NCI-H2029 treated with DMSO at 0.1 percent for 48 hours (cell line): ENCODE measurements at regions not wholly inside any gene's neighbourhood (a gene's known extent, or its start where the extent isn't known, plus 50 kb on each side); places are given as distances from the start of the nearest gene placed in this dataset.
"Not testable (repeated sequence)": the region's sequence is repeated elsewhere in the genome, so short reads cannot be mapped to it uniquely, and the experiment has no call there.

Source experiments
- DNase-seq: peaks from one replicate; lab custom pipeline; 2025; lab: John Stamatoyannopoulos, UW

DNA sequence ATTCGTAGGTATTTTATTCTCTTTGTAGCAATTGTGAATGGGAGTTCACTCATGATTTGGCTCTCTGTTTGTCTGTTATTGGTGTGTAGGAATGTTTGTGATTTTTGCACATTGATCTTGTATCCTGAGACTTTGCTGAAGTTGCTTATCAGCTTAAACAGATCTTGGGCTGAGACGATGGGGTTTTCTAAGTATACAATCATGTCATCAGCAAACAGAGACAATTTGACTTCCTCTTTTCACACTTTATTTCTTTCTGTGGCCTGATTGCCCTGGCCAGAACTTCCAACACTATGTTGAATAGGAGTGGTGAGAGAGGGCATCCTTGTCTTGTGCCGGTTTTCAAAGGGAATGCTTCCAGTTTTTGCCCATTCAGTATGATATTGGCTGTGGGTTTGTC lies 252.3 kb upstream of the CTNNB1 start:
- not testable (repeated sequence) for DNase-seq

DNA sequence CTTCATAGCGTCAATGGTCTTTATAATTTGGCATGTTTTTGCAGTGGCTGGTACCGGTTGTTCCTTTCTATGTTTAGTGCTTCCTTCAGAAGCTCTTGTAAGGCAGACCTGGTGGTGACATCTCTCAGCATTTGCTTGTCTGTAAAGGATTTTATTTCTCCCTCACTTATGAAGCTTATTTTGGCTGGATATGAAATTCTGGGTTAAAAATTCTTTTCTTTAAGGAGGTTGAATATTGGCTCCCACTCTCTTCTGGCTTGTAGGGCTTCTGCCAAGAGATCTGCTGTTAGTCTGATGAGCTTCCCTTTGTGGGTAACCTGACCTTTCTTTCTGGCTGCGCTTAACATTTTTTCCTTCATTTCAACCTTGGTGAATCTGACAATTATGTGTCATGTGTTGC lies 250.0 kb upstream of the CTNNB1 start:
- DNase-seq: not testable (repeated sequence)

DNA sequence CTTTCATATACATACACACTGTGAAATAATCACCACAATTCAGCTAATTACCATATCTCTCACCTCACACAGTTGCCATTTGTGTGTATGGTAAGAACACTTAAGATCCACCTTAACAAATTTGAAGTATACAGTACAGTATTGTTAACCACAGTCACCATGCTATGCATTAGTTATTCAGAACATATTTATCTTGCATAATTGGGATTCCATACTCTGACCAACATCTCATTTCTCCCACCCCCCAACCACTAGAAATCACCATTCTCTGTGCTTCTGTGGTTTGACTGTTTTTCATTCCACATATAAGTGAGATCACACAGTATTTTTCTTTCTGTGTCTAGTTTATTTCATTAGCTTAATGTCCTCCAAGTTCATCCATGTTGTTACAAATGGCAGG lies 247.7 kb upstream of the CTNNB1 start:
- no peak for DNase-seq

DNA sequence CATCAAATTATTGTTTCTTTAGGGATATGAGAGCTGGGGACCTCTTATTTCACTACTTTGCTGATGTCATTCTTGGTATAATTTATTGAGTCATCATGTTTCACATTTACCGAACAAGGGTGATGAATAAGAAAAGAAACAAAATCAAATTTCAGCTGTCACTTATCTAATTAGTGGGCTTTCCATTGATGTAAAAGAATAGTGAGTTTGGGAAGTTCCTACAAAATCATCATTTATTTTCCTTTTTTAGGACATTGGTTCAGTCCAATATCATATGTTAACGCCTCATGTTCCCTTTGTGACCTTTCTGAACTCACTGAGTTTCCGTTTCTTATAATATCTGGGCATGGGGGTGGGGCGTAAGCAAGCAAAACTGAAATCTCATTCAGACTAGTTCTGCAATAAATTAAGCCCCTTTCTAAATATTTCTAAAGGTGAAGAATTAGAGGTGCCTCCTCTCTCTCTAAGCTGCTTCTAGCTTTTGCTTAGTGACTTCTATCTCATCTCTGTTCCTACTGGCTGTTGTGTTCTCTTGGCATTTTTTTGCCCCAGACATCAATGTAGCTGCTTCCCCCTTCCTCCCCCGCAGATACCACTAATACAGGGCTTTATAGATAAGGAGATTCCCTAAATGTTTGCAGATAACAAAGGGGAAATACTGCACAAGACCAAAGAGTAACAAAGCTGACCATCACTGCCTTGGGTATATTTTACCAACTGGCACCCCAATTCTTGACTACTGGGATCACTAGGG lies 238.0 kb upstream of the CTNNB1 start:
- DNase-seq: no peak

DNA sequence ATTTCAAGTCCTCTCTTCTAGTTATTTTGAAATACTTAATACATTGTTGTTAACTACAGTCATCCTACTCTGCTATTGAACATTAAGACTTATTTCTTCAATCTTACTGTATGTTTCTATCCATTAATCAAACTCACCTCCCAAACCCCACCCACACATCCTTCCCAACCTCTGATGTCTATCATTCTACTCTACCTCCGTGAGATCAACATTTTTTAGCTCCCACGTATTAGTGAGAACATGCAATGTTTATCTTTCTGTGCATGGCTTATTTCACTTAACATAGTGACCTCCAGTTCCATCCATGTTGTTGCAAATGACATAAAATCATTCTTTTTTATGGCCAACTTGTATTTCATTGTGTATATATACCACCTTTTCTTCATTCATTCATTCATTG lies 236.6 kb upstream of the CTNNB1 start:
- DNase-seq: no peak

DNA sequence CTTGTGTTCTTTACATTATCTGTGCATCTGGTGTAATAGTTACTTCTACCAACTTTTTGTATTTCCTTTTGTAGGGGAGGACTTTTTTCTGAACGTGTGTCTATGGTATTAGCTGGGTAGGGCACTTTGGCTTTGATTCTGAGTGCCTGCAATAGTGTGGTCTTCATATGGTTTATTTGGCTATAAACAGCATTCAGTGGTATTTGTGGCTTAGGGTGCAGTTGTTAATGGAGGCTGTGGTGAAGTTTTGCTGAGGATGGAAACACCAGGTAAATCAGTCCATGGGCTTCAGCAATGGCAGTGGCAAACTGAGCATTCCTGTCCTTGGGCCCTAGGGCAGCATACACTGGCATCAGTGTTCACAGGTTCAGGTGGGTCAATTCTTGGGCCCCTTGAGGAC lies 230.6 kb upstream of the CTNNB1 start:
- no peak for DNase-seq

DNA sequence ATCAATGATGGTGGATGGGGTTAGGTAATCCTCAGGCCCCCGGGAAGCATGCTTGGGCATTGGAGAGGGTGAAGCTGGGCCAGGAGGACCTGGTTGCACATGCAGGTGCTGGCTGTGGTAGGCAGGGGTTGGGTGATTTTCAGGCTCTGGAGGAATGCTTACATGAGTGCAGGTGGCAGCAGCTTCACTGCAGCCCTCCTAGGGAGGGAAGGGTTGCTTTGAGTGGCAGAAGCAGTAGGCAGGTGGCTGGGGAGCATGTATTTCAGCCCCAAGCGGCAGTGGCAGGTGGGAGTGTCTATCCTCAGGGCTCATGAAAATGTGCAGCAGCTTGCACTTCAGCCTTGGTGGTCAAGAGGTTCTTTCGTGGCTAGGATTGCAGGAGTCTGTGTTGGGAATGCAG lies 230.0 kb upstream of the CTNNB1 start:
- DNase-seq: no peak

DNA sequence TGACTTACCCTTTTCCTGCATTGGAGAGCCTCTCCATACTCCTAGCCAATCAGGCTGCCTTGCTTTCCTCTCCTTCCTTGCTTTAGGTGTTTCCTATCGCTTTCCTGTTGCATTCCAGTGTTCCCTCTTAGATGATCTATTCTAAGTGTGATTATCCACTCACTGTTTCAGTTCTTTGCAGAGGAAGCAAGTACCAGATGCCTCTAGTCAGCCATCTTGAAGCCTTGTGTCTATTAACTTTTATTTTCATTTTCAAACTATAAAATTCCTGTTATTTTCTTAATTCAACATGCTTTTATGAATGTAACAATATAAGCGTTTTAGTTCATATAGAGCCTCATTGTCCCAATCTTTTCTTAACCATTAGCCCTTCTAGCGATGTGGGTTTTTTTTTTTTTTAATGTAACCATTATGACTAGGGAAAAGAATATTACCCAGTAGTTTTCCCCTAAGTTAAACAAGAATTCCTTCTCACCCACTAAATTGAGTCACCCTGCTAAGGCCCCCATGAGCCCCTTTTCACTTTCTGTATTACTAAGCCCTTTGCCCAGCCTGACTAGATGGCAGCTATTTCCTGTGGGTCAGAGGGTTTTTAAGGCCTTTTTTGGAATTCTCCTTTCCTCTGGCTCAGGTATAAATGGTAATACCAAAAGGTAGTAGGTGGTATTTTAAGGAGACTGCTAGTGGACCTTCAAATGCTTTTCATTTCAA lies 229.4 kb upstream of the CTNNB1 start:
- DNase-seq: no peak

DNA sequence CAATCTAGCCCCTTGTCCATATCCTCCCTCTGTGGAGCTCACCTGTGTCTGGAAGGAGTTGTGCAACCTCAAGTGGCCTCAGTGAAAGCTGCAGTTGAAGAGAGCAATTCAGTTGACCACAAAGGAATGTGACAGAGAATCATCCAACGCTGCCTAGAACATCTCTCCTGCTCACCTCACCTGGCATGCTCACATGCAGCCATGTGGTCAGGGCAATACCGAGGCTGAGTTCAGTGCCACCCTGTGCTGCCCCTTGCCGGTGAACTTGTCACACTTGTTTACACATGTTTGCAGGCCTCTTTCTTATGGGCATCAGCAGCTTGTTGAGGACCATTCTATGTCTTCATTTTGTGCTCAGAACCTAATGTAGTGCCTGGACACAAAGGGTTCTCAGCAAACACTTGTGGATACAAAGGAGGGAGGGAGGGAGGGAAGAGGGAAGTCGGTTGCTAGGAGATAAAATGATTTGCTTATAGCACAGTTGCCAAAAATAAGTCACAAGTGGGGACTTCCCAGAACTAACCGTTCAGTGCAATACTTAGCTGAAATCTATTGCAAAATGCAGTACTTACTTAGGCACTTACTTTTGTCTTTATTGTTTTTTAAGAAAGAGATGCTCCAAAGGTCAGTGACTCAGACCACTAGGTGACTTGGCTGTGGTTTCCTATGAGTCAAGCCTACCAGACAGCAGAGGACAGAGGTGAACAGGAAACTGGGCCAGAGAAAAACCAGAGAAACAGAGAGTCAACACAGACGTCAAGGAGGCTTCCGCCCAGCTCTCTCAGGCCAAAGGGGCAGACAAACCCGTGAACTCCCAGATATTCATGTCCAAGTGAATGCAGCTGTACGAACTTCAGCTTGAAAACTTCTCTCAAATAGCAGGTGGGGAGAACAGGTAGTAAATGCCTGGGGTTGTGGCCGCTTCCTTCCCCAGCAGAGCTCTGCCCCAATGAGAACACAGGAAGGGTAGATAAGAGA lies 227.8 kb upstream of the CTNNB1 start:
- DNase-seq: peak; percentile 99

DNA sequence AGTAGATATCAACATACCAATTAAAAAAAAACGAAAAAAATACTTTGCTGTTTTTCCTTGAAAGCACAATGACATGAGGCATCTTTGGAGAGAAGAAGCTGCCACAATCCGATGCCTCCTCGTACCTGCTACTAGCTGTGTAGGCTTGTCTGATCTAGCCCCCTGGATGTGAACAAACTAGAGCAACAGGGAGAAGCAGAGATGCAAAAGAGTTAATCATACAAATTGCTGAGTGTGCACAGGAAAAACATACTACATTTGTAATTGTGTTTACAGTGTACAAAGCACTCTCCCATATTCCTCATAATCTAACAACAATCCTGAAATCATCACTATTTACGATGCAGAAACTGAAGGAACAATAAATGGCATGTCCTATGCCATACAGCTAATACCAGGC lies 227.0 kb upstream of the CTNNB1 start:
- no peak for DNase-seq

DNA sequence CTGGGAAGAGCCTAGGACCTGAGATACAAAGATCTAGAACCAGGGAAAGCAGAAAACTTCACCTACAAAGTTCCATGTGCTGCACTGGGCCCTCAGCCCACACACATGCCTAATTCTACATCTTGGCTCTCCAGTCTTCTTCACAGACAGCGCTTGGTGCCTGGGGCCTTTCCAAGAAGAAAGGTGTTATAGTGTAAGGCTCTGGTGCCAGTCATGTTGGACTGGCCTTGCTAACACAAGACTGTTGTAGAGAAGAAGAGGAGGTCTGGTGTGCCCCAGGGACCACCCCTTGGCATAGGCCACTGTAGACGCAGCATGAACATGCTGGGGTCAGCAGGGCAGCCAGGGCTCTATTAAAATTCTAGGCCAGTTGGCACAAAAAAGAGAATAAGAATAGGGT lies 226.2 kb upstream of the CTNNB1 start:
- no peak for DNase-seq

DNA sequence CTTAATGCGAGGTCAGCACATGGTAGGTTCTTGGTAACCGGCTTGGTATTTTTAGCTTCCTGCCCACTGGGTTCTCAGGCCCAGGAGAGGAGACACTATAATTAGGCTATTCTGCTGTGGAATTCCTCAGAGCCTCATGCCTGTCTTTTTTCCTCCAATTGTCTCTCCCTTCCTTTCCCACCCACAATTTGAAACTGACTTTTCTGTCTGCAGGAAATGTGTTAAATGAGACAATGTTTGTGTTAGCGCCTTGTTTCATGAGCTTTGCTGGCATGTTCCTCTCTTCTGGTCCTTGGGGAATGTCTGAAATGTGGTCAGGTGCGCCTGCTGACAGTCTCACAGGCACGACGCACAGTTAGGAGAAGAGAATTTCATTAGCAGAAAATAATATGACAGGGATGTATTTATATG lies 223.6 kb upstream of the CTNNB1 start:
- no peak for DNase-seq

DNA sequence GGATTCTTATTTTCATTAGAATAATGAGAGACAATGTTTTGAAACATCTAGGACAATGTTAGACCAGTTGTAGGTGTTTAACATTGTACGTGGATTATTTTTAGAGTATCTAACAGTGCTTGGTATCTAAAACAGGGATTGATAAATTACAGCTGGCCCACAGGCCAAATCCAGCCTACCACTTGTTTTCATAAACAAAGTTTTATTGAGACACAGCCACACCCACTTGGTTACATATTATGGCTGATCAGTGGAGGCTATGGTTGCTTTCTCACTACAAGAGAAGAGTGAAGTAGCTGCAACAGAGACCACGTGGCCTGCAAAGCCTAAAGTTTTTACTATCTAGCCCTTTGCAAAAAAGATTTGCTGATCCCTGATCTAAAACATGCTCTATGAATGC lies 223.1 kb upstream of the CTNNB1 start:
- no peak for DNase-seq

DNA sequence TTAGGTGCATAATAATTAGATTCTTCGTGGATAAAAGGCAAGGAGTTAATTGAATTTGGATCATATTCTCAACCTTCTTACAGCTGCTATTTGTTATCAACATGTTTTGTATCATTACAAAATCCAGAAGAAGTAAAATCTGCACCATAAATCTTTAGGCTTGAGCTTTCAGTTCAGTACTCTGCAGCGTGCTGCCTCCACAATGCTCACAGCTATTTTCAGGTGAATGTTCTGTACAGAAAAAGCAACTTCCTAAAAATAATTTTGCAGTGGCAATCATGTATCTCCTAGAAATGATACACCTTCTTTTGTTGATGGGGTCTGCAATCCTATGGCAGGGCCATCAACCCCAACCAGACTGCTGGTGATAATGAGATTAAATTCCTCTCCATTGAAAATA lies 220.9 kb upstream of the CTNNB1 start:
- no peak for DNase-seq

DNA sequence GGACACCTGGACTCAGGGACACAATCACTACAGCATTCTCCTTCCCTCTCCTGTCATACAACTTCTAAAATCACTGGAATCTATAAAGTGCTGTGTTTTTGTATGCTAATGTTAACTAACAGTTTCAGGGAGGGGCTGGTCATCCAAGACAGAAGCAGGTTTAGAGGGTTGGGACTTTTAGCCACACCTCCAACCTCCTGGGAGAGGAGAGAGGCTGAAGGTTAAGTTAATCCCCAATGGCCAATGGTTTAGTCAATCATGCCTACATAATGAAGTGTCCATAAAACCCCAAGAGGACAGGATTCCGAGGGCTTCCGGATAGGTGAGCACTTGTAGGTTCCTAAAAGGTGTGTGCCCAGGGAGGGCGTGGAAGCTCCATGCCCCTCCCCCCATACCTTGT lies 219.3 kb upstream of the CTNNB1 start:
- DNase-seq: no peak

DNA sequence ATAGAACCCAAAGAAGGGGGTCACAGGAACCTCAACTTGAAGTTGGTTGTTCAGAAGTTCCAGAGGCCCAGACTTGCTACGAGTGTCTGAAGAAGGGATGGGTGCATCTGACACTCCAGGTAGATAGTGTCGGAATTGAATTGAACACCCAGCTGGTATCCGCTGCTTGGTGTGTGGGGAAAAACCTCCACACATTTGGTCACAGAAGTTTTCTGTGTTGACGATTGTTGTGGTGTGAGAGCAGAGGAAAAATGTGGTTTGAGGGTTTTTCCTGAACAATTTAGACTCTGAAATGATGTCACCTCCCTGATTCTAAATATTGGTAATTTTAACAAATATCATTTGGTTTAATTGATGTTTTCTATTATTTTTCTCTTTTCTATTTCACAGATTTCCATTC lies 218.8 kb upstream of the CTNNB1 start:
- no peak for DNase-seq

DNA sequence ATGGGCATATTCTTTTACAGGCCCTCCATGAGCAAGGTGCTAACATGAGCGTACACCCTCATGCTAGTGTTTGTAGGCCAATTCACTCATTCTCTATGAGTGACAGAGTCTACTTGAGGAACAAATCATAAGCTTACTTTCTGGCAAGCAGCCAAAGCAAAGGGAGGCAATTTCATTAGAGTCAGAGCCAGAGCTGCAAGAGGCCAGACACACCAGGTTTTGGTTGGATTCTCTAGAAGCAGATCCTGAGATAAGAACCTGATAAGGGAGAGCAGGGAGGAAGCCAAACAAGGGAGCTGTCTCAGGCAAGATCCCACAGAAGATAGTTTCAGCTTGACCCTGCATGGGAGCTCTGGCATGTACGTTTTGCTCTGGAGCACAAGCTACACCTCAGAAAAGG lies 214.1 kb upstream of the CTNNB1 start:
- peak; percentile 74 for DNase-seq

DNA sequence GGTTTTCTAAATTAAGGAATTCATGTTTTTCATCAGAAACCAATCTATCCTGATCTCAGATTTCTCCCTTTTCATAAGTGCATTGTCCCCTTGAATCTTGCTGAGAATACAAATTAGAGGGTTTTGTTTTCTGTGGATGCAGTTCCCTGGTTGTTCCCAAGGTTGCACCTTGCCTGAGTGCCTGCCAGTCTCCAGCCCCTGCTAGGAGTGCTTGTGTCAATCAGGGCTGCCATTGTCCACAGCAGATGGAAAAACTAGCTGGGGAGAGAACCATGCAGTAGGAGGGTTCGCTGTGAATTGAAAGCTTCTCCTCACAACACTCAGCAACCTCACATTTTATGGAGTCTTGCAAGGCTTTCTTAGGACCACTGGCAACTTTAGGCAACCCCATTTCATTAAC lies 210.8 kb upstream of the CTNNB1 start:
- no peak for DNase-seq

DNA sequence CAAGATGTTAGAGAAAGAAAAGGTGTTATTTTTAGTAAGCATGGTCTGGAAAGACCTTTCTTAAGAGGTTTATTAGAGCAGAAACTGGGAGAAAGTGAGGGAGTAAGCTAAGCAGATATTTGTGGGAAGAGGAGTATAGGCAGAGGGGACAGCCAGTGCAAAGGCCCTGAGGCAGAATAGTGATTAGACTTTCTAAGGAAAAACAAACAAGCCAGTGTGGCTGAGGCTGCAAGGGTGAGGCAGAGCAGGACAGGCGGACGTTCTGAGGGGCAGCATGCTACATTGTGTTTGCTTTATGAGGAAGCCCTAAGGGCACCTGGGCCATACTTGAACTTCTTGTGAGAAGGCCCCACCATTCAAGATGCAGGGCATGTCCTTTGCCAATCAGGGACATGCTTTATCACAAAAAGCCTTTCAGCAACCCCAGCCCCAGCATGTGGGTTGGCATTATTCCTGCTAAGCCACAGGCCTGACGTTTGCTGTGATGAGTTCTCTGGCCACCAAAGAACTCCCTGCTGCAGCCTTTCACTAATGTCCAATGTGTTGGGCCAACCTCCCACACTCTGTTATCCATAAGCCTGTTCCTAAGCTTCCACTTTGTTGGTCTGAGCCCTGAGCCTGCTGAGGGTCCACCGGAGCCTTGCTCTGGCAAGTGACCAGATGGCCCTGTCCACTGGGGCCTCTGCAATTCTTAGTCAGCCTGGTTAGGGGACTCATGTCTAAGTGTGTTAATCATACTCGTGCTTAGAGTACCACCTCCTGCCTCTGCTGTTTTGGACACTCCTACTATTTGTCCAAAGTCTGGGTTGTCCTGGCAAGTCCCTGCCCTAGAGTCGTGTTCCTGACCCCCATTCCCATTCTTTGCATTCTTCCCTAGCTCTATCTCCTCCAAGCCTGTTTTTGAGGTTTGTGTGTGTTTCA lies 209.9 kb upstream of the CTNNB1 start:
- no peak for DNase-seq

DNA sequence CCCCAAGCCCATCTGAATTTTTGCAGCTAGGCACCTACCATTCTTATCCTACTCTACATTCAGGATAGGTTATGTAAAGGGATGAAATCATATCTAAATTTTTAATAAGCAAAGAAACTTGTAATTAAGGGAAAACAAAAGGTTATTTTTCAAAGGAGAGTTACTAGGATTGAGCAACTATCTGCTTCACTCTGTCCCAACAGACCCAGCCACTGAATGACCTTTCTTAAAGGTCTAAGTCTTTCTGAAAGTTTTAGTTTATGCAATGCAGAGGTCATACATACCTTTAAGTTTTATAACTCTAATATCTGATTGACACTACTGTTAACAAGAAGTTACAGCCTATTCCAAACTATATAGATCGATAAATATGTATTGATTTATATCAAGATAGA lies 209.2 kb upstream of the CTNNB1 start:
- DNase-seq: no peak

DNA sequence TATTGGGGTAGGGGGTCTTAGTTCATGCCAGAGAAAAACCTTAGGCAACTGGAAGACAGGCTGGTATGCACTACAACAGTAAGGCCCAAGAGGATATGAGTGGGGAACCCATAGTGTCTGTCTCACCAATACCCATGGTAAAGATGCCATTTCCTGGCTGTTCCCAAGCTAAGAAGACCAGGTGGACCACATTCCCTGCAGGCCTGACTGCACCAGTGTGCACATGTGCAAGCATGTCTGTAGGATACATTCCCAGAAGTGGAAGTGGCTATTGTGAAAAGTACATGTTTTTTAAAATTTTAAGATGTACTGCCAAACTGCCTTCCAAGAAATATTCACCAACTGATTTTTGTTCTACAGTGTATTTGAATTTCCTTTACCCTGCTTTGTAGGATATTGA lies 207.3 kb upstream of the CTNNB1 start:
- DNase-seq: no peak

DNA sequence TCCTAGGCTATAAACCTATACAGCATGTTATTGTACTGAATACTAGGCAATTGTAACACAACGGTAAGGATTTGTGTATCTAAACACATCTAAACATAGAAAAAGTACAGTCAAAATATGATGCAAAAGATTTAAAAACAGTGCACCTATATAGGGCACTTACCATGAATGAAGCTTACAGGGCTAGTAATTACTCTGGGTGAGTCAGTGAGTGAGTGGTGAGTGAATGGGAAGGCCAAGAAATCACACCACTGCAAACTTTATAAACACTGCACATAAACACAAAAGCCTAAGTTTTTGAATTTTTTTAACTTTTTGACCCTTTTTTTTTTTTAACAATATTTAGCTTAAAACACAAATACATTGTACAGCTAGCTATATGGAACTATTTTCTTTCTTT lies 204.7 kb upstream of the CTNNB1 start:
- DNase-seq: no peak
